DMS114 treated with DMSO at 0.1 percent for 48 hours (cell line): ENCODE measurements at regions not wholly inside any gene's neighbourhood (a gene's known extent, or its start where the extent isn't known, plus 50 kb on each side); places are given as distances from the start of the nearest gene placed in this dataset.

ENCODE experiments used
- DNase-seq: peaks from one replicate; lab custom pipeline; 2025; ENCODE audit not compliant: unreplicated experiment; lab: John Stamatoyannopoulos, UW

DNA sequence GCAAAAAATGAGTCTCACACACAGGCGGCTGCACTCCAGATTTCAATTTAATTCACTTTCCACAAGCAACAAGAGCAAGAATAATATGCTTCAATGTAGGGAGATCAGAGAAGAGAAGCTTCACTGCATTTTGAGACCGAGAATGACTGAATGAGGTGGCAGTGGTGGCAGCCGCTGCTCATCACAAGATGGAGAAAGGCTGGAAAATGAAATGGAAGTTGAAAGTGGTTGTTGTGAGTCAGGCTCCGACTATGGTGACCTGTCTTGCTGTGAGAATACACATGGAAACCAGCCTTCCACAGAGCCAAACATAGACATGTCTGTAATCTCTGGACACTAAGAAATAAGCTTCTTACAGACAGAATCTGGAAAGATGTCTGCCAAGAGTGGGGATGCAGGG lies 499.6 kb upstream of the LRRN3 start:
- DNase-seq = no peak

DNA sequence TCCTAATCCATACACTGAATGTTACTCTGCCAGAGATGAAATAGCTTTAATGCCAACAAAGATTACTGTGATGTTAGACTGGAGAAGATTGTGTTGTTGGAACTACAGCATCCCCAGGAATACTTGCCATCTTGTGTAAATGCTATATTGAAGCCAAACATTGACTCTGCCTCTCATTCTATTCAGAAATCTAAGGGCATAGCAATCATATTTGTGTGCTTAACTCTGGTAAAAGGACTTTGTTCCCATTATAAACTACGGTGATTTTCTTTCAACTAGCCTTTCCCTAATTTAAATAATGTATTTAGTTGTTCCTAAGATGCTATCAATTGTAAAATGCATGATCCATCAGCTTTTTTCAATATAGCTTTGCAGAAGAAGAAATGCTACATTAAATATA lies 498.4 kb upstream of the LRRN3 start:
- no peak for DNase-seq

DNA sequence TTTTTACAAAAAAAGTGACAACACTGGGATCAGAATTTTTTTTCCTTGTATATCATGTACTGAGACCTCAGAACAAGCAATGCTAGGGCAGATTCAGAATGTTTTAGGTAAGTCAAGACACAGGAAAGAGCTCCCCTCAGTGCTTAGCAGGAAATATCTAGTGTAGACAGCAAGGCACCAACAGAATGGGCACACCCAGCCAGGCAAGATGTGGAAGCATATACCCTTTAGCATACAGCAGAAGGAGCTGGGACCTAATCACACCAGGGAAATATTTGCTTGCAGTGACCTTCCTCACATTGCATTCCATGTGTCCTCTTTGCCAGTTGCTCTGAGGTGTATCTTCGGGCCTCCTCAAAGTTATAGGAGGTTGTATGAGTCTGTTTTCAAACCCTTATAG lies 497.6 kb upstream of the LRRN3 start:
- DNase-seq = no peak

DNA sequence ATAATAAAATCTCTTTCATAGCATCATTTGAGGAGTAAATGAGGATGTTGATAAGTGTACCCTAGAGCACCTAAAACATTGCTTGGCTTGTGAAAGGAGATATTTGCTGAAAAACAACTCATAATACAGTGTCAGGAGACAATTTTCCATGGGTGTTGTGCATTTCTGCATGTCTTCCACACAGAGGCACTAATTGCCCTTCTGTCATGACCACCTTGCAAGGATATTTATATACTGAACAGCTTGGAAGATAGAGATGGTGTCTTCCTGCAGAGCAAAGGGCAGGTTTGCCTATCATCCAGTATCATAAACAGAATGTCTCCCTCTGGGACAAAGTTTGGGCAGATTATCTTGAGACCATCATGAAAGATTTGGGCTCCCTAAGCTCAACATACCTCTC lies 495.2 kb upstream of the LRRN3 start:
- no peak for DNase-seq

DNA sequence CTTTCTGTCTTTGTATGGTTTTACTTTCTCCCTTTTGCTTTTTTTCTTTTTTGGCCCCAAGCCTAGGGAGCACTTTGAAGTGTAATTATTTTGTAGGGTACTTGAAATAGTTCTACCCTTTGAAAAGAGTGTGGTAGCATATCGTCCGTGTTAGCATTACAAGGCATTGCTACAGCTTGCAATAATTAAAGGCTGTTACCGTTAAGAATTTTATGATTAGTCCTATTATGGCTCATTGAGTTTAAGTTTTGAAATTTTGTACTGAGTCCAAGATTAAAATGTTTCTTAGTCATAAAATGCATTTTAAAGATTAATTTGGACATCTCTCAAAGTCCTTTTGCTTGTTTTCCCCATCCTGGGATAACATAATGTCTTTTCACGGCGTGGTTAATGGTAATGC lies 490.0 kb upstream of the LRRN3 start:
- DNase-seq = no peak

DNA sequence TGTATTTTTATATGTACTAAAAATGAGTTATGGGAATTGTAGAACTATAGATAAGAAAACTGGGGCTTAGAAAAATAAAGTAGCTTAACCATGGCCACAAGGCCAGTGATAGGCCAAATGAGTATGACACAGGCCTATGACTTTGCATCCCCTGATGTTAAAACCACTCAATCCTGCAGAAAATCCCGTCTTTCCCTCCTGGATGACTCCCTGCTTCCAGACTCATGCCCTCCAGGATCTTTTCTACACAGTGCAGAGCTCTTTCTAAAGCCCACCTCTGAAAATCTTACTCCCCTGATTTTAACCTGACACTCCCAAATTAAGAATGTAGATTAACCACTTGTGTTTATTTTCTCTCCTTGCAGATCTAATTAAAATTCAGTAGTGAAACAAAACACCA lies 489.2 kb upstream of the LRRN3 start:
- no peak for DNase-seq

DNA sequence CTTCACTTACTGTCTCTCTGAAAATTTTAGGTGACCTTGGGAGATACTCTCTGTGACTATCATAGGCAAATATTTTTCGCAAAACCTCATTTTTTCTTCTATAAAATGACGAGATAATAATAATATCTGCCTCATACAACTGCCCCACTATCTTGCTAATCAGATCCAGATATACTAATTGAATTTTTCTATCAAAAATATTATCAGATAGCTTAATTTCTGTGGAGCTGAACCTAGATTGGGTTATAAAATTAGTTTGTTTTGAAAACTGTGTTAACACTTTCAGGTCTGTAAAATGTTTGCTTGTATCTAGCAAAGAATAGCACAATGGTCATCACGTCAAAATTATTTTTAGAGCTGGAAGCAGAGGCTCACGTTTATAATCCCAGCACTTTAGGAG lies 486.7 kb upstream of the LRRN3 start:
- DNase-seq = no peak

DNA sequence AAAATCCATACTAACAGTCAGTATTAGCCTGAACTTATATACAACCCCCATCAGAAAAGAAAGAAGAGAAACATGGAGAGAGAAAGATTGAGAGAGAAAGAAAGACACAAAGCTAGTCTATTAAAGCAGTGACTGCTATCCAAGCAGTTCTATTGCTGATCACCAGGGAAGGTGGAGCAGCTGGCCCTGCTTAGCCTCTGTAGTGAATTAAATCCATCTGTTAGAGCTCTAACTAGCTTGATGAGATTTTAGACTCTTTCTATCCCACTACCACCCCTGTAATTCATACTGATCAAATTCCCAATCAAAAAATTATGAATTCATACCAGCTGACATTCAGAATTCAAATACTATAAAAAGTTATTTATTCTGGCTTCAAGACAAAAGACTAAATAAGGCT lies 486.0 kb upstream of the LRRN3 start:
- no peak for DNase-seq

DNA sequence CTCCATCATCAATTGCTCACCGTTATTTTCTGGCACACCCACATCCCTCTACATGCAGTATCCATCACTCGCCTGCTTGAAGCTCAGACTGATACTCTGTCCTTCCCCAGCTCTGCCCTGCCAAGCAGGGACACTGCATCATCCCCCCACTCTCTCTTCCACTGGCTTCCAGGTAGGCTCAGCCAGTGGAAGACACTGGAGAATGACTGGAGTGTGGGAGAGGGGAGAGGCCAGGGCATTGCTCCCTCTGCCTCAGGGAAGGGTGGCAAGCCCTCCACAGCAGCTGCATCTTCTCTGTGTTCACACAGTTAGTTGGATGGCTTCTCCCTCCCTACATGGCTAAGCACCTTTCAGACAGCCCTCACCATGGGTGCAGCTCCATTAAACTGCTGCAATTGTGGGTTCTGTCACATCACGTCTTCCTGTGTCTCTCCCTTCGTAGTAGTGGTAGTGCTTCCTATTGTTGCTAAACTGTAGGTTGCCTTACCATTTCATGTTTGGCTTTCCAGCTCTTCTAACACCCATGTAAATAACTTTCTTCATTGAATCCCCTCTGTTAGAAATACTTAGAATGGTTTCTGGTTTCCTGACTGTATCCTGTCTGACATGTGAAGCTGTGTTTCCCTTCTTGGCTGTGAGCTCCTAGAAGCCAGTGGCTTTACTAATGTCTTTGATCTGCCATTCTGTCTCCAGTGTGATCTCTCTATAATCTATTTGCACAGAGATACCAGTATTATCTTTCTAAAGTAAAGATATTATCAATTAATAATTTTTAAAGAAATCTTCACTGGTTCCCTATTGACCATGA lies 483.7 kb upstream of the LRRN3 start:
- DNase-seq = no peak

DNA sequence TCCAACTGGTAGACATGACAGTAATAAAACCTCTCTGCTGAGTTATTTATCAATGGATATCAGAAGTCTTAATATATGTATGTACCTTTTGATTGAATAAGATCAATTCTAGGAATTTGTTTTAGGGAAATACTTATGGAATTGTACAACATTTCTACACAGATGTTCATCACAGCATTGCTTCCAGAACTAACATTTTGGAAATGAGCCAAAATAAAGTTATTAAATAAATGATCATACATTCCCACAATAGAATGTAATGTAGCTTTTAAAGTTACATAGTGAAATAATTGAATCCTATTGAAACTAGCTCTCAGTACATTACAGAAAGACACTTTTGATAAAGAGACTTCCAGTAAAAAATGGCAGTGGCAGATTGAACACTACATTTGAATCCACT lies 481.6 kb upstream of the LRRN3 start:
- no peak for DNase-seq

DNA sequence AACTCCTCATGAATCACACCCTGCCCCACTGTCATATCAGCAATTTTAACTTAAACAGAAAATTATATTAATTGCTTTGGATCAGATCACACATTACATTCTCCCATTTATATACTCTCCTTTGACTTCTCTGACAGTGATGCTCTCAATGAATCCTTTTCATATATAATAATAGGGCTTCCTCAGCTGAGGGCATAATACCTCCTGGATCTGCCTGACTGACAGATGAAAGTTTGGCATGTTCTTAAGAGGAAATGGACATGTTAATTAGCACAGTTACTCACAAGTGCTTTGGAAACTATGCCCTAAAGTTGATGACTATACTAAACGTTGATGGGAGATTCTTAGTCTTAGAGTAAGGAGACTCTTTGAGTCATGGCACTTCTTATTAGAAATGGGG lies 478.2 kb upstream of the LRRN3 start:
- no peak for DNase-seq
